Bronchial epithelial cell (primary cell): ENCODE measurements at regions not wholly inside any gene's neighbourhood (a gene's known extent, or its start where the extent isn't known, plus 50 kb on each side); places are given as distances from the start of the nearest gene placed in this dataset.

Experiments used
- DNase-seq: peaks from one replicate; pipeline ENCODE4 v3.0.0-alpha.2; 2010; ENCODE audit warnings: low read depth
- FAIRE-seq: peaks from 2 replicates; lab custom pipeline; 2011; peaks lifted over from hg19 to GRCh38; lab: Jason Lieb, UNC
- H3K27me3 ChIP-seq: 2 replicates; pipeline ENCODE4 v1.5.1; 2011; ENCODE audit warnings: low read length; ENCODE audit not compliant: control insufficient read depth, insufficient read depth
- H3K36me3 ChIP-seq: 2 replicates; pipeline ENCODE4 v1.5.1; 2011; ENCODE audit warnings: low read length; ENCODE audit not compliant: control insufficient read depth, insufficient read depth
- H3K4me3 ChIP-seq: 2 replicates; pipeline ENCODE4 v1.5.1; 2011; ENCODE audit warnings: mild to moderate bottlenecking, low read depth, low read length, control low read depth
- TF ChIP-seq, protein P1 (sequence below): IDR thresholded peaks from 2 replicates; pipeline ENCODE4 v1.5.1; 2011; ENCODE audit warnings: mild to moderate bottlenecking, moderate library complexity, low read length, control low read depth, inconsistent platforms; ENCODE audit not compliant: insufficient read depth, severe bottlenecking

DNA sequence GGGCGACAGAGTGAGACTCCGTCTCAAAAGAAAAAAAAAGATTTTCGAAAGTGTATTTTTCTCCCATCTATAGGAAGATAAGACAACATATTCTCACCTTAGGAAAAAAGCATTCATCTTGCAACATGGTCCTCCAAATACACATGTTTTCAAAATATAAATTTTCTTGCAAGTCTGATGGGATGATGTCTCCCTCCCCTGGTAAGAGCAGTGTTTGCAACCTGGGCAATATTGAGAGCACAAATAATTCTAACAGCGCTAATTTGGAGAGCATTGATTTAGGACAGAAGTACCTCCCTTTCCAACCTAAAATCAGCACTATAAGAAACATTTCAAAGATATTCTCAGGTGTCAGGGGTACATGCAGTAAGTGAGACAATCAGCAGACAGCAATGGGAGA lies 61.0 kb upstream of the SHISA2 start:
- H3K27me3 ChIP-seq, result no peaks in the 10 kb centered on the region
- DNase-seq (peak; percentile 3), FAIRE-seq (no peak)
- TF ChIP-seq, protein P1, sequence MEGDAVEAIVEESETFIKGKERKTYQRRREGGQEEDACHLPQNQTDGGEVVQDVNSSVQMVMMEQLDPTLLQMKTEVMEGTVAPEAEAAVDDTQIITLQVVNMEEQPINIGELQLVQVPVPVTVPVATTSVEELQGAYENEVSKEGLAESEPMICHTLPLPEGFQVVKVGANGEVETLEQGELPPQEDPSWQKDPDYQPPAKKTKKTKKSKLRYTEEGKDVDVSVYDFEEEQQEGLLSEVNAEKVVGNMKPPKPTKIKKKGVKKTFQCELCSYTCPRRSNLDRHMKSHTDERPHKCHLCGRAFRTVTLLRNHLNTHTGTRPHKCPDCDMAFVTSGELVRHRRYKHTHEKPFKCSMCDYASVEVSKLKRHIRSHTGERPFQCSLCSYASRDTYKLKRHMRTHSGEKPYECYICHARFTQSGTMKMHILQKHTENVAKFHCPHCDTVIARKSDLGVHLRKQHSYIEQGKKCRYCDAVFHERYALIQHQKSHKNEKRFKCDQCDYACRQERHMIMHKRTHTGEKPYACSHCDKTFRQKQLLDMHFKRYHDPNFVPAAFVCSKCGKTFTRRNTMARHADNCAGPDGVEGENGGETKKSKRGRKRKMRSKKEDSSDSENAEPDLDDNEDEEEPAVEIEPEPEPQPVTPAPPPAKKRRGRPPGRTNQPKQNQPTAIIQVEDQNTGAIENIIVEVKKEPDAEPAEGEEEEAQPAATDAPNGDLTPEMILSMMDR, result no peak
- H3K4me3 ChIP-seq, result no peak overlapping the region
- no peaks in the 10 kb centered on the region for H3K36me3 ChIP-seq

GRCh38 chr13:26111797-26112196 lies 60.0 kb upstream of the SHISA2 start:
- Histone ChIP-seq H3K27me3 (no peaks in the 10 kb centered on the region), H3K36me3 (no peaks in the 10 kb centered on the region), H3K4me3 (no peak overlapping the region)
- FAIRE-seq, result no peak
- TF ChIP-seq, protein P1, result no peak
- DNase-seq, result no peak
